Activated CD8-positive, alpha-beta T cell treated with anti-CD3 and anti-CD28 coated beads for 36 hours (primary cell): ENCODE measurements at regions not wholly inside any gene's neighbourhood (a gene's known extent, or its start where the extent isn't known, plus 50 kb on each side); places are given as distances from the start of the nearest gene placed in this dataset.

Source experiments
- ATAC-seq: fragments of 200-7000 bp; cut with Tn5 transposase; one replicate; pipeline ENCODE4 v1.10.0; 2021; ENCODE audit warnings: mild to moderate bottlenecking, moderate library complexity
- CTCF ChIA-PET: fragments of 350-600 bp; sonication (Branson Sonifier 250); formaldehyde crosslinking; loops from one replicate; lab custom pipeline; 2021; ENCODE audit warnings: antibody characterized with exemption; lab: Charles Lee
- POLR2A ChIA-PET: fragments of 350-600 bp; sonication (Branson Sonifier 250); formaldehyde crosslinking; loops from one replicate; lab custom pipeline; 2021; ENCODE audit warnings: antibody characterized with exemption; lab: Charles Lee
- DNase-seq: peaks from one replicate; pipeline ENCODE4 v3.0.0-alpha.2; 2020
- H3K27ac Mint-ChIP-seq: one replicate; pipeline ENCODE4 v1.8.0; 2021; ENCODE audit warnings: mild to moderate bottlenecking, mixed read lengths
- H3K27me3 Mint-ChIP-seq: one replicate; pipeline ENCODE4 v1.8.0; 2021; ENCODE audit warnings: mixed read lengths
- H3K36me3 Mint-ChIP-seq: one replicate; pipeline ENCODE4 v1.8.0; 2021; ENCODE audit warnings: low read depth, mixed read lengths
- H3K4me1 Mint-ChIP-seq: one replicate; pipeline ENCODE4 v1.8.0; 2021; ENCODE audit warnings: low read depth, mixed read lengths
- H3K4me3 Mint-ChIP-seq: one replicate; pipeline ENCODE4 v1.8.0; 2021; ENCODE audit warnings: mild to moderate bottlenecking, moderate library complexity, mixed read lengths
- H3K9me3 Mint-ChIP-seq: one replicate; pipeline ENCODE4 v1.8.0; 2021; ENCODE audit warnings: mixed read lengths
- intact Hi-C: fragments of 100-400 bp; cut with micrococcal nuclease; formaldehyde crosslinking; loops from one replicate; pipeline ENCODE4 v1.10.0; 2022
- TF ChIP-seq, protein P1 (sequence below): fragments of 200-600 bp; IDR thresholded peaks from one replicate; pipeline ENCODE4 v1.8.0; 2022; ENCODE audit warnings: antibody characterized with exemption, mild to moderate bottlenecking

GRCh38 chr7:113389112-113389646 lies 270.8 kb upstream of the SMIM30 start:
- Mint-ChIP-seq H3K27me3 (no peaks in the 10 kb centered on the region), H3K36me3 (no peaks in the 10 kb centered on the region), H3K4me1 (no peaks in the 10 kb centered on the region), H3K9me3 (peaks cover 8% of the 10 kb centered on the region), H3K27ac (no peak overlapping the region), H3K4me3 (no peak overlapping the region)
- DNase-seq: no peak
- no peak for ATAC-seq
- POLR2A ChIA-PET: no interaction called here
- intact Hi-C loops: no loop called here
- TF ChIP-seq, protein P1, sequence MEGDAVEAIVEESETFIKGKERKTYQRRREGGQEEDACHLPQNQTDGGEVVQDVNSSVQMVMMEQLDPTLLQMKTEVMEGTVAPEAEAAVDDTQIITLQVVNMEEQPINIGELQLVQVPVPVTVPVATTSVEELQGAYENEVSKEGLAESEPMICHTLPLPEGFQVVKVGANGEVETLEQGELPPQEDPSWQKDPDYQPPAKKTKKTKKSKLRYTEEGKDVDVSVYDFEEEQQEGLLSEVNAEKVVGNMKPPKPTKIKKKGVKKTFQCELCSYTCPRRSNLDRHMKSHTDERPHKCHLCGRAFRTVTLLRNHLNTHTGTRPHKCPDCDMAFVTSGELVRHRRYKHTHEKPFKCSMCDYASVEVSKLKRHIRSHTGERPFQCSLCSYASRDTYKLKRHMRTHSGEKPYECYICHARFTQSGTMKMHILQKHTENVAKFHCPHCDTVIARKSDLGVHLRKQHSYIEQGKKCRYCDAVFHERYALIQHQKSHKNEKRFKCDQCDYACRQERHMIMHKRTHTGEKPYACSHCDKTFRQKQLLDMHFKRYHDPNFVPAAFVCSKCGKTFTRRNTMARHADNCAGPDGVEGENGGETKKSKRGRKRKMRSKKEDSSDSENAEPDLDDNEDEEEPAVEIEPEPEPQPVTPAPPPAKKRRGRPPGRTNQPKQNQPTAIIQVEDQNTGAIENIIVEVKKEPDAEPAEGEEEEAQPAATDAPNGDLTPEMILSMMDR: no peak
- CTCF ChIA-PET: no interaction called here

- intact Hi-C loops: no loop called here
- H3K27ac Mint-ChIP-seq: no peak overlapping the region
- no peaks in the 10 kb centered on the region for H3K4me1 Mint-ChIP-seq
- no peaks in the 10 kb centered on the region for H3K36me3 Mint-ChIP-seq
- ChIA-PET CTCF (interaction anchor here (1.2 kb wide), 1 partner anchor 38 kb away, joined by 3 read pairs; no protein-coding TSS in a partner anchor), POLR2A (no interaction called here)
- H3K4me3 Mint-ChIP-seq: no peak overlapping the region
- ATAC-seq (no peak), DNase-seq (no peak)
- TF ChIP-seq, protein P1: no peak
- peaks cover 1% of the 10 kb centered on the region for H3K27me3 Mint-ChIP-seq
- H3K9me3 Mint-ChIP-seq: no peaks in the 10 kb centered on the region
Measured at GRCh38 chr7:113383638-113384037, 265.3 kb upstream of the SMIM30 start.

- POLR2A ChIA-PET: no interaction called here
- H3K9me3 Mint-ChIP-seq: no peaks in the 10 kb centered on the region
- H3K4me1 Mint-ChIP-seq: no peaks in the 10 kb centered on the region
- TF ChIP-seq, protein P1: no peak
- H3K27me3 Mint-ChIP-seq: peaks cover 1% of the 10 kb centered on the region
- H3K36me3 Mint-ChIP-seq: no peaks in the 10 kb centered on the region
- DNase-seq: no peak
- intact Hi-C loops: no loop called here
- CTCF ChIA-PET: no interaction called here
- H3K4me3 Mint-ChIP-seq: no peak overlapping the region
- no peak for ATAC-seq
- H3K27ac Mint-ChIP-seq: no peak overlapping the region
Measured at GRCh38 chr7:113379746-113380145, 261.4 kb upstream of the SMIM30 start.

DNA sequence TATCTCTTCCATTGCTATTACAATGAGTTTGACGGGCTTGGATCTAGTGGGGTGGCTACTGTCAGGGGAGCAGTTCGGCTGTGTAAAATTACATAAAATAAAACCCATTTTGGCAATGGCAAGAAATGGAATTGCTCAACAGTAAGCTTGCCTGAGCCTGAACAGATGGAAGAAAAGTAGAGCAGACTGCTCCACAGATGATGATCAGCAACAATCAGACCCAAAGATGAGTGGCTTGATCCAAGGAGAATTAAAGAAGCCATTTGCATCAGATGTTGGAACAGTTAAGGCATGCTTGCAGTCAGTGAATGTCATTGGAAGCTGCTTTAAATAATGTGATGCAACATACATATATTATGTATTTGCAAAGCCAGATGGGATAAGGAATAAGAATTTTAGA lies 256.6 kb upstream of the SMIM30 start:
- intact Hi-C loops: no loop called here
- no peaks in the 10 kb centered on the region for H3K36me3 Mint-ChIP-seq
- POLR2A ChIA-PET: no interaction called here
- H3K9me3 Mint-ChIP-seq: no peaks in the 10 kb centered on the region
- TF ChIP-seq, protein P1: no peak
- H3K4me3 Mint-ChIP-seq: no peak overlapping the region
- DNase-seq (no peak), ATAC-seq (no peak)
- CTCF ChIA-PET: no interaction called here
- H3K27ac Mint-ChIP-seq: no peak overlapping the region
- no peaks in the 10 kb centered on the region for H3K4me1 Mint-ChIP-seq
- no peaks in the 10 kb centered on the region for H3K27me3 Mint-ChIP-seq

- Mint-ChIP-seq H3K9me3 (no peaks in the 10 kb centered on the region), H3K4me1 (no peaks in the 10 kb centered on the region)
- no peak for ATAC-seq
Measured at GRCh38 chr7:113373863-113374262, 255.5 kb upstream of the SMIM30 start.

More at GRCh38 chr7:113373863-113374262, 255.5 kb upstream of the SMIM30 start:
- TF ChIP-seq, protein P1: no peak
- H3K4me3 Mint-ChIP-seq: no peak overlapping the region
- no peaks in the 10 kb centered on the region for H3K27me3 Mint-ChIP-seq
- H3K27ac Mint-ChIP-seq: no peak overlapping the region
- no peak for DNase-seq
- no peaks in the 10 kb centered on the region for H3K36me3 Mint-ChIP-seq
- intact Hi-C loops: no loop called here
- CTCF ChIA-PET: no interaction called here
- POLR2A ChIA-PET: no interaction called here
